ENCODE measurements at regions not wholly inside any gene's neighbourhood (a gene's known extent, or its start where the extent isn't known, plus 50 kb on each side); places are given as distances from the start of the nearest gene placed in this dataset.
A peak's percentile ranks its signal among the peaks of the same experiment; 100 is the strongest.
"Not testable (repeated sequence)": the region's sequence is repeated elsewhere in the genome, so short reads cannot be mapped to it uniquely, and the experiment has no call there.

- no peak for TF ChIP-seq CTCF (IDR thresholded peaks at IDR 0.05; ENCODE audit: insufficient read depth, low read length)
- H3K4me3 ChIP-seq (ENCODE audit: low read depth, low read length): no peak overlapping the region
- DNase-seq (ENCODE audit: low read depth): no peak
These were observed 52.2 kb downstream of the BEX3 start for GRCh38 chrX:103428525-103428924.

GRCh38 chrX:103429026-103429425 is 52.7 kb downstream of the BEX3 start:
- H3K4me3 ChIP-seq (ENCODE audit: low read depth, low read length); DNase-seq (ENCODE audit: low read depth): not testable (repeated sequence)

GRCh38 chrX:103431316-103431715 is 55.0 kb downstream of the BEX3 start:
- peak; percentile 59 for DNase-seq (ENCODE audit: low read depth)
- H3K4me3 ChIP-seq (ENCODE audit: low read depth, low read length): no peak overlapping the region
- TF ChIP-seq CTCF (IDR thresholded peaks at IDR 0.05; ENCODE audit: insufficient read depth, low read length): no peak

- H3K4me3 ChIP-seq (ENCODE audit: low read depth, low read length); DNase-seq (ENCODE audit: low read depth): not testable (repeated sequence)
These were observed 56.5 kb downstream of the BEX3 start for GRCh38 chrX:103432841-103433240.

GRCh38 chrX:103437147-103437873 is 61.0 kb downstream of the BEX3 start:
- H3K4me3 ChIP-seq (ENCODE audit: low read depth, low read length): no peak overlapping the region
- TF ChIP-seq CTCF (IDR thresholded peaks at IDR 0.05; ENCODE audit: insufficient read depth, low read length): no peak
- DNase-seq (ENCODE audit: low read depth): no peak

GRCh38 chrX:103439161-103439560 is 62.8 kb downstream of the BEX3 start:
- H3K4me3 ChIP-seq (ENCODE audit: low read depth, low read length): no peak overlapping the region
- no peak for TF ChIP-seq CTCF (IDR thresholded peaks at IDR 0.05; ENCODE audit: insufficient read depth, low read length)
- no peak for DNase-seq (ENCODE audit: low read depth)

GRCh38 chrX:103440621-103441020 is 64.3 kb downstream of the BEX3 start:
- TF ChIP-seq CTCF (IDR thresholded peaks at IDR 0.05; ENCODE audit: insufficient read depth, low read length): no peak
- peak; percentile 45 for DNase-seq (ENCODE audit: low read depth)
- H3K4me3 ChIP-seq (ENCODE audit: low read depth, low read length): no peak overlapping the region

- H3K4me3 ChIP-seq (ENCODE audit: low read depth, low read length): no peak overlapping the region
- no peak for TF ChIP-seq CTCF (IDR thresholded peaks at IDR 0.05; ENCODE audit: insufficient read depth, low read length)
- no peak for DNase-seq (ENCODE audit: low read depth)
These were observed 65.7 kb downstream of the BEX3 start for GRCh38 chrX:103441878-103442535.
